H9 (cell line): ENCODE measurements at regions not wholly inside any gene's neighbourhood (a gene's known extent, or its start where the extent isn't known, plus 50 kb on each side); places are given as distances from the start of the nearest gene placed in this dataset.

ENCODE experiments used
- DNase-seq: peaks from one replicate; pipeline ENCODE4 v3.0.0-alpha.2; 2017
- H2AFZ ChIP-seq: one replicate; pipeline ENCODE4 v1.6.1; 2013; ENCODE audit warnings: mild to moderate bottlenecking, low read length, control low read depth, moderate library complexity
- H2AK5ac ChIP-seq: 2 replicates; pipeline ENCODE4 v1.6.1; 2013; ENCODE audit warnings: low read length, control low read depth, mixed read lengths; ENCODE audit not compliant: insufficient read length
- H2BK120ac ChIP-seq: one replicate; pipeline ENCODE4 v1.6.1; 2013; ENCODE audit warnings: low read depth, mild to moderate bottlenecking, low read length, control low read depth, inconsistent platforms; ENCODE audit not compliant: poor library complexity, severe bottlenecking
- H2BK12ac ChIP-seq: 2 replicates; pipeline ENCODE4 v1.6.1; 2013; ENCODE audit warnings: low read length, control low read depth, mixed read lengths, low read depth; ENCODE audit not compliant: insufficient read length
- H2BK15ac ChIP-seq: 2 replicates; pipeline ENCODE4 v1.6.1; 2013; ENCODE audit warnings: low read depth, low read length, control low read depth
- H2BK20ac ChIP-seq: one replicate; pipeline ENCODE4 v1.6.1; 2013; ENCODE audit warnings: low read depth, mild to moderate bottlenecking, low read length, control low read depth, inconsistent platforms; ENCODE audit not compliant: poor library complexity, severe bottlenecking
- H2BK5ac ChIP-seq: 2 replicates; pipeline ENCODE4 v1.6.1; 2013; ENCODE audit warnings: low read length, control low read depth, mixed read lengths; ENCODE audit not compliant: insufficient read length
- H3K14ac ChIP-seq: 2 replicates; pipeline ENCODE4 v1.6.1; 2013; ENCODE audit warnings: low read length, control low read depth; ENCODE audit not compliant: insufficient read depth
- H3K18ac ChIP-seq: 2 replicates; pipeline ENCODE4 v1.6.1; 2013; ENCODE audit warnings: low read depth, mild to moderate bottlenecking, mixed read lengths, low read length, control low read depth; ENCODE audit not compliant: insufficient read length
- H3K23ac ChIP-seq: 2 replicates; pipeline ENCODE4 v1.6.1; 2013; ENCODE audit warnings: low read length, control low read depth, mixed read lengths, low read depth; ENCODE audit not compliant: insufficient read length
- H3K23me2 ChIP-seq: 2 replicates; pipeline ENCODE4 v1.6.1; 2013; ENCODE audit warnings: low read depth, mild to moderate bottlenecking, mixed read lengths, low read length, control low read depth; ENCODE audit not compliant: insufficient read length, poor library complexity, severe bottlenecking
- H3K27ac ChIP-seq: 2 replicates; pipeline ENCODE4 v1.5.1; 2013; ENCODE audit warnings: low read length, control low read depth, mixed read lengths, low read depth; ENCODE audit not compliant: insufficient read length
- H3K27me3 ChIP-seq: 2 replicates; pipeline ENCODE4 v1.6.1; 2013; ENCODE audit warnings: low read length, control low read depth, inconsistent platforms; ENCODE audit not compliant: insufficient read depth
- H3K4ac ChIP-seq: 2 replicates; pipeline ENCODE4 v1.6.1; 2013; ENCODE audit warnings: low read depth, mild to moderate bottlenecking, control low read depth, inconsistent platforms, low read length, moderate library complexity
- H3K4me1 ChIP-seq: 2 replicates; pipeline ENCODE4 v1.6.1; 2013; ENCODE audit warnings: low read length, control low read depth, inconsistent platforms; ENCODE audit not compliant: insufficient read depth
- H3K4me2 ChIP-seq: 2 replicates; pipeline ENCODE4 v1.6.1; 2013; ENCODE audit warnings: low read length, control low read depth, mixed read lengths; ENCODE audit not compliant: insufficient read length, insufficient read depth
- H3K56ac ChIP-seq: 2 replicates; pipeline ENCODE4 v1.6.1; 2013; ENCODE audit warnings: low read depth, mild to moderate bottlenecking, mixed read lengths, low read length, control low read depth; ENCODE audit not compliant: insufficient read length
- H3K79me1 ChIP-seq: 2 replicates; pipeline ENCODE4 v1.6.1; 2013; ENCODE audit warnings: low read depth, mild to moderate bottlenecking, moderate library complexity, low read length, control low read depth, inconsistent platforms; ENCODE audit not compliant: insufficient read depth, poor library complexity, severe bottlenecking
- H3K79me2 ChIP-seq: 2 replicates; pipeline ENCODE4 v1.6.1; 2013; ENCODE audit warnings: low read length, control low read depth, inconsistent platforms; ENCODE audit not compliant: insufficient read depth
- H3K9ac ChIP-seq: 2 replicates; pipeline ENCODE4 v1.6.1; 2013; ENCODE audit warnings: low read length, control low read depth, mixed read lengths; ENCODE audit not compliant: insufficient read length; ENCODE audit errors: extremely low read depth
- H3K9me3 ChIP-seq: one replicate; pipeline ENCODE4 v1.6.1; 2013; ENCODE audit warnings: low read depth, low read length, inconsistent platforms; ENCODE audit not compliant: control insufficient read depth
- H3T11ph ChIP-seq: one replicate; pipeline ENCODE4 v1.6.1; 2013; ENCODE audit warnings: mild to moderate bottlenecking, low read length, control low read depth, inconsistent platforms
- H4K20me1 ChIP-seq: one replicate; pipeline ENCODE4 v1.6.1; 2013; ENCODE audit not compliant: control insufficient read depth, insufficient read length, insufficient read depth
- H4K5ac ChIP-seq: 2 replicates; pipeline ENCODE4 v1.6.1; 2013; ENCODE audit warnings: low read depth, mild to moderate bottlenecking, mixed read lengths, low read length, control low read depth; ENCODE audit not compliant: insufficient read length
- H4K8ac ChIP-seq: replicated peaks from 2 replicates; pipeline ENCODE4 v1.6.1; 2013; ENCODE audit warnings: low read length, control low read depth, mixed read lengths, low read depth; ENCODE audit not compliant: insufficient read length
- H4K91ac ChIP-seq: 2 replicates; pipeline ENCODE4 v1.6.1; 2013; ENCODE audit warnings: low read depth, mild to moderate bottlenecking, moderate library complexity, mixed read lengths, low read length, control low read depth; ENCODE audit not compliant: insufficient read length
- H3K27ac Mint-ChIP-seq, 3 experiments: 2 replicates in 2 of 3; 3 replicates in 1 of 3; pipeline ENCODE4 v1.8.0; 2020 to 2021; ENCODE audit warnings: mixed read lengths in 3 of 3, mild to moderate bottlenecking in 1 of 3, moderate library complexity in 1 of 3
- H3K27me3 Mint-ChIP-seq: 2 replicates; pipeline ENCODE4 v1.8.0; 2021; ENCODE audit warnings: low read depth, mild to moderate bottlenecking, moderate library complexity, mixed read lengths
- H3K36me3 Mint-ChIP-seq, 3 experiments: 2 replicates in 2 of 3; 3 replicates in 1 of 3; pipeline ENCODE4 v1.8.0; 2020 to 2021; ENCODE audit warnings: low read depth in 3 of 3, mixed read lengths in 3 of 3; ENCODE audit not compliant: insufficient read depth in 1 of 3
- H3K4me1 Mint-ChIP-seq, 2 experiments: 2 replicates each; pipeline ENCODE4 v1.8.0; 2020; ENCODE audit warnings: mixed read lengths in 2 of 2
- H3K4me3 Mint-ChIP-seq, 2 experiments: 2 replicates in 1 of 2; 3 replicates in 1 of 2; pipeline ENCODE4 v1.8.0; 2020 to 2021; ENCODE audit warnings: mild to moderate bottlenecking in 2 of 2, mixed read lengths in 2 of 2, moderate library complexity in 1 of 2
- H3K9me3 Mint-ChIP-seq, 2 experiments: 2 replicates in 1 of 2; 3 replicates in 1 of 2; pipeline ENCODE4 v1.8.0; 2020; ENCODE audit warnings: mild to moderate bottlenecking in 2 of 2, mixed read lengths in 2 of 2, moderate library complexity in 1 of 2
- WGBS: extraction: QIAGEN DNeasy Blood & Tissue Kit; methylation state at CpG from one replicate; pipeline ENCODE4 v1.1.7; 2013; ENCODE audit warnings: missing lambda C conversion rate, low lambda C conversion rate, mixed read lengths; ENCODE audit not compliant: insufficient read length; ENCODE audit errors: extremely low coverage; 5-methylcytosine and 5-hydroxymethylcytosine counted together
- TF ChIP-seq, protein P1 (sequence below): fragments of 200-600 bp; sonication (generic); conservative IDR thresholded peaks from 3 replicates; pipeline ENCODE4 v1.8.0; 2021; ENCODE audit warnings: antibody characterized with exemption, mild to moderate bottlenecking

- H3K79me2 ChIP-seq: no peaks in the 10 kb centered on the region
- H3K23ac ChIP-seq: no peak overlapping the region
- no CpG with 5 or more reads among the region's 7 CpGs for WGBS
- H2AFZ ChIP-seq: no peak overlapping the region
- no peaks in the 10 kb centered on the region for H3K79me1 ChIP-seq
- H4K8ac ChIP-seq: no peak overlapping the region
- H2AK5ac ChIP-seq: no peak overlapping the region
- peak; percentile 51 for DNase-seq
- Mint-ChIP-seq H3K9me3 (peaks cover 0 to 2% of the 10 kb centered on the region in 2 experiments; a peak in 1 of 5 replicates), H3K4me1 (peaks cover 28 to 34% of the 10 kb centered on the region in 2 experiments), H3K36me3 (no peaks in the 10 kb centered on the region), H3K27me3 (peaks cover 29% of the 10 kb centered on the region), H3K4me3 (no peak overlapping the region), H3K27ac (no peak overlapping the region)
- peaks cover 10% of the 10 kb centered on the region; the same call in 1 of the 2 replicates for H3K4me1 ChIP-seq
- H2BK120ac ChIP-seq: no peak overlapping the region
- no peak overlapping the region for H2BK12ac ChIP-seq
- H3K27me3 ChIP-seq: no peaks in the 10 kb centered on the region
- H3K18ac ChIP-seq: no peak overlapping the region
- no peak overlapping the region for H4K5ac ChIP-seq
- H2BK5ac ChIP-seq: no peak overlapping the region
- TF ChIP-seq, protein P1, sequence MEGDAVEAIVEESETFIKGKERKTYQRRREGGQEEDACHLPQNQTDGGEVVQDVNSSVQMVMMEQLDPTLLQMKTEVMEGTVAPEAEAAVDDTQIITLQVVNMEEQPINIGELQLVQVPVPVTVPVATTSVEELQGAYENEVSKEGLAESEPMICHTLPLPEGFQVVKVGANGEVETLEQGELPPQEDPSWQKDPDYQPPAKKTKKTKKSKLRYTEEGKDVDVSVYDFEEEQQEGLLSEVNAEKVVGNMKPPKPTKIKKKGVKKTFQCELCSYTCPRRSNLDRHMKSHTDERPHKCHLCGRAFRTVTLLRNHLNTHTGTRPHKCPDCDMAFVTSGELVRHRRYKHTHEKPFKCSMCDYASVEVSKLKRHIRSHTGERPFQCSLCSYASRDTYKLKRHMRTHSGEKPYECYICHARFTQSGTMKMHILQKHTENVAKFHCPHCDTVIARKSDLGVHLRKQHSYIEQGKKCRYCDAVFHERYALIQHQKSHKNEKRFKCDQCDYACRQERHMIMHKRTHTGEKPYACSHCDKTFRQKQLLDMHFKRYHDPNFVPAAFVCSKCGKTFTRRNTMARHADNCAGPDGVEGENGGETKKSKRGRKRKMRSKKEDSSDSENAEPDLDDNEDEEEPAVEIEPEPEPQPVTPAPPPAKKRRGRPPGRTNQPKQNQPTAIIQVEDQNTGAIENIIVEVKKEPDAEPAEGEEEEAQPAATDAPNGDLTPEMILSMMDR: no peak
- H3K4me2 ChIP-seq: no peak overlapping the region
- H3K14ac ChIP-seq: no peak overlapping the region
- H2BK20ac ChIP-seq: no peak overlapping the region
- no peaks in the 10 kb centered on the region for H4K20me1 ChIP-seq
- H2BK15ac ChIP-seq: no peak overlapping the region
- no peaks in the 10 kb centered on the region for H3K9me3 ChIP-seq
- H3K4ac ChIP-seq: no peak overlapping the region
- H3K56ac ChIP-seq: no peak overlapping the region
- no peak overlapping the region for H3K9ac ChIP-seq
- H3T11ph ChIP-seq: no peak overlapping the region
- H4K91ac ChIP-seq: no peak overlapping the region
- H3K23me2 ChIP-seq: no peaks in the 10 kb centered on the region
- no peak overlapping the region for H3K27ac ChIP-seq
Observed at GRCh38 chr12:4114986-4115385, 158.6 kb upstream of the CCND2 start.
